RPMI7951 (cell line): ENCODE measurements at regions not wholly inside any gene's neighbourhood (a gene's known extent, or its start where the extent isn't known, plus 50 kb on each side); places are given as distances from the start of the nearest gene placed in this dataset.

ENCODE experiments used
- DNase-seq: peaks from one replicate; pipeline ENCODE4 v3.0.0-alpha.2; 2012; ENCODE audit warnings: low read depth

- DNase-seq: no peak
These were observed 770.0 kb downstream of the MED13L start for GRCh38 chr12:115507560-115507889.

GRCh38 chr12:115506822-115507559 lies 770.5 kb downstream of the MED13L start:
- no peak for DNase-seq

GRCh38 chr12:115504306-115505290 lies 772.9 kb downstream of the MED13L start:
- no peak for DNase-seq

GRCh38 chr12:115500872-115501271 lies 776.6 kb downstream of the MED13L start:
- no peak for DNase-seq

GRCh38 chr12:115495300-115495699 lies 782.2 kb downstream of the MED13L start:
- no peak for DNase-seq

GRCh38 chr12:115492553-115492952 lies 784.9 kb downstream of the MED13L start:
- DNase-seq: no peak

GRCh38 chr12:115491511-115492250 lies 785.8 kb downstream of the MED13L start:
- DNase-seq: no peak

GRCh38 chr12:115489253-115489652 lies 788.2 kb downstream of the MED13L start:
- DNase-seq: no peak

GRCh38 chr12:115485967-115486366 lies 791.5 kb downstream of the MED13L start:
- no peak for DNase-seq

- no peak for DNase-seq
These were observed 792.0 kb downstream of the MED13L start for GRCh38 chr12:115485503-115485902.

GRCh38 chr12:115482943-115483342 lies 794.5 kb downstream of the MED13L start:
- DNase-seq: no peak

- peak; percentile 7 for DNase-seq
These were observed 796.4 kb downstream of the MED13L start for GRCh38 chr12:115481141-115481540.

GRCh38 chr12:115478505-115478904 lies 794.5 kb upstream of the TBX3 start:
- DNase-seq: no peak

GRCh38 chr12:115474539-115475353 lies 790.8 kb upstream of the TBX3 start:
- DNase-seq: no peak

GRCh38 chr12:115473257-115473956 lies 789.4 kb upstream of the TBX3 start:
- DNase-seq: no peak

GRCh38 chr12:115472852-115473251 lies 788.9 kb upstream of the TBX3 start:
- no peak for DNase-seq

- DNase-seq: no peak
These were observed 787.0 kb upstream of the TBX3 start for GRCh38 chr12:115470977-115471376.

GRCh38 chr12:115470526-115470925 lies 786.6 kb upstream of the TBX3 start:
- DNase-seq: no peak

- peak; percentile 17 for DNase-seq
These were observed 784.1 kb upstream of the TBX3 start for GRCh38 chr12:115468087-115468510.

- DNase-seq: no peak
These were observed 783.6 kb upstream of the TBX3 start for GRCh38 chr12:115467531-115467930.

- no peak for DNase-seq
These were observed 782.1 kb upstream of the TBX3 start for GRCh38 chr12:115466076-115466475.
